CD4-positive, alpha-beta T cell (primary cell): ENCODE measurements at regions not wholly inside any gene's neighbourhood (a gene's known extent, or its start where the extent isn't known, plus 50 kb on each side); places are given as distances from the start of the nearest gene placed in this dataset.

ENCODE experiments used
- ATAC-seq: fragments of 200-7000 bp; cut with Tn5 transposase; one replicate; pipeline ENCODE4 v1.10.0; 2022; ENCODE audit warnings: mild to moderate bottlenecking; ENCODE audit not compliant: poor library complexity
- CTCF ChIA-PET: fragments of 350-600 bp; sonication (Branson Sonifier 250); formaldehyde crosslinking; loops from one replicate; lab custom pipeline; 2021; ENCODE audit warnings: antibody characterized with exemption, inconsistent platforms; lab: Charles Lee
- POLR2A ChIA-PET: fragments of 350-600 bp; sonication (Branson Sonifier 250); formaldehyde crosslinking; loops from one replicate; lab custom pipeline; 2021; ENCODE audit warnings: antibody characterized with exemption, inconsistent platforms; lab: Charles Lee
- DNase-seq, 14 experiments: peaks; one replicate each; pipeline ENCODE4 v3.0.0-alpha.2; 2013 to 2020; ENCODE audit warnings: mixed read lengths in 2 of 14
- H3K27ac ChIP-seq, 2 donors: one replicate each; pipeline versions ENCODE4 v1.5.1 to v1.7.0; 2013; ENCODE audit warnings: low read length in 2 of 2, low read depth in 1 of 2, mild to moderate bottlenecking in 1 of 2
- H3K27me3 ChIP-seq, 2 experiments: 1 replicate in 1 of 2; 2 replicates in 1 of 2; pipeline versions ENCODE4 v1.6.1 to v1.7.0; 2013; ENCODE audit warnings: low read length in 2 of 2, control low read depth in 1 of 2, mild to moderate bottlenecking in 1 of 2, moderate library complexity in 1 of 2; ENCODE audit not compliant: insufficient read depth in 2 of 2, control insufficient read depth in 1 of 2
- H3K36me3 ChIP-seq: one replicate; pipeline ENCODE4 v1.6.1; 2013; ENCODE audit warnings: low read length, control low read depth; ENCODE audit not compliant: insufficient read depth
- H3K4me1 ChIP-seq: one replicate; pipeline ENCODE4 v1.6.1; 2013; ENCODE audit warnings: low read length, control low read depth; ENCODE audit not compliant: insufficient read depth
- H3K4me3 ChIP-seq: one replicate; pipeline ENCODE4 v1.5.1; 2013; ENCODE audit warnings: mild to moderate bottlenecking, low read length, moderate library complexity
- H3K9me3 ChIP-seq, 2 experiments: 1 replicate in 1 of 2; 2 replicates in 1 of 2; pipeline versions ENCODE4 v1.6.1 to v1.7.0; 2013; ENCODE audit warnings: low read length in 2 of 2, mild to moderate bottlenecking in 2 of 2, control low read depth in 1 of 2, moderate library complexity in 1 of 2; ENCODE audit not compliant: control insufficient read depth in 1 of 2, insufficient read depth in 1 of 2
- H3K27ac Mint-ChIP-seq: one replicate; pipeline ENCODE4 v1.8.0; 2020; ENCODE audit warnings: mixed read lengths
- H3K27me3 Mint-ChIP-seq: one replicate; pipeline ENCODE4 v1.8.0; 2021; ENCODE audit warnings: mixed read lengths
- H3K36me3 Mint-ChIP-seq: one replicate; pipeline ENCODE4 v1.8.0; 2021; ENCODE audit warnings: low read depth, mixed read lengths
- H3K4me1 Mint-ChIP-seq: one replicate; pipeline ENCODE4 v1.8.0; 2021; ENCODE audit warnings: low read depth, mixed read lengths
- H3K4me3 Mint-ChIP-seq: one replicate; pipeline ENCODE4 v1.8.0; 2020; ENCODE audit warnings: mild to moderate bottlenecking, mixed read lengths
- H3K9me3 Mint-ChIP-seq: one replicate; pipeline ENCODE4 v1.8.0; 2020; ENCODE audit warnings: mixed read lengths
- intact Hi-C, 2 experiments: fragments of 100-400 bp; cut with DNase I in 1 of 2; cut with micrococcal nuclease in 1 of 2; formaldehyde crosslinking; loops; one replicate each; pipeline versions ENCODE4 v1.15.1 to v1.9.0; 2023 to 2025; cut with DNase I, micrococcal nuclease
- TF ChIP-seq, protein P1 (sequence below): fragments of 200-600 bp; IDR thresholded peaks from one replicate; pipeline ENCODE4 v1.8.0; 2022; ENCODE audit warnings: antibody characterized with exemption, mild to moderate bottlenecking

DNA sequence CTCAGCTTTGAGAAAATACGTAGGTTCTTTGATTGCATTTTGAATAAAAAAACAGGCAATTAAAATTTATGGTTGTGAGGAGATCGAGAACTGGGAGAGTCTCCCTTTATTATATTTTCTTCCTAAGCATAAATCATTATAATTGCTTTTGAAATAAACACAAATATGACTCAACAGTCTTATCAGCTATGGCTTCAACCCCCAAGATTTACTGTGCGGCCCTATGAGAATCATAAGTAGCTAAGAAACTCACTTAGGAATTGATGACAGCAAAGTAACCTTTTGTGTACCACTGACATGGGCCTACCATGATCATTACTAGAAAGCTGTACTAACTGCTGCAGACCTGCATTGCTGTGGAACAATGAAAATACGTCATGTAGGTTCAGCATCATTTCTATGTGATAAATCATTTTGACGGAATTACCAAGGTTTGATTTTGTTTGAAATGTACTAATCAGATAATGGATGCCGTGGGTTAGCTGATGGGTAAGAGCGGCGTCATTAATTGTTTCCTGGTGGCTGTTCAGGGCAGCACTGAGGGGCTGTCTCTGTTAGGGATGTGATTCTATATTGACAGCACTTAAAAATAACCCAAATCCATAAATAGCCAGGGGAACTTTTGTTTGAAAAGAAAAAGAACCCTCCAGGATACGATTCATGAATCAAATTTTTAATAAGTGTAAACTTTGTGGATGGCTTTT lies 51.5 kb upstream of the GPRIN3 start:
- intact Hi-C loops: no loop called here
- no peaks in the 10 kb centered on the region for H3K36me3 ChIP-seq
- H3K9me3 ChIP-seq: no peaks in the 10 kb centered on the region
- DNase-seq (no peak), ATAC-seq (no peak)
- CTCF ChIA-PET: interaction anchor here (1.8 kb wide), 1 partner anchor 100 kb away, joined by 6 read pairs; no protein-coding TSS in a partner anchor
- H3K27ac ChIP-seq: no peak overlapping the region
- H3K4me3 Mint-ChIP-seq: no peak overlapping the region
- no peaks in the 10 kb centered on the region for H3K36me3 Mint-ChIP-seq
- H3K9me3 Mint-ChIP-seq: no peaks in the 10 kb centered on the region
- no peaks in the 10 kb centered on the region for H3K4me1 ChIP-seq
- POLR2A ChIA-PET: interaction anchor here (1.0 kb wide), 1 partner anchor 42 kb away, joined by 3 read pairs; no protein-coding TSS in a partner anchor
- H3K27me3 Mint-ChIP-seq: no peaks in the 10 kb centered on the region
- H3K4me3 ChIP-seq: no peak overlapping the region
- no peaks in the 10 kb centered on the region for H3K27me3 ChIP-seq
- no peak overlapping the region for H3K27ac Mint-ChIP-seq
- TF ChIP-seq, protein P1, sequence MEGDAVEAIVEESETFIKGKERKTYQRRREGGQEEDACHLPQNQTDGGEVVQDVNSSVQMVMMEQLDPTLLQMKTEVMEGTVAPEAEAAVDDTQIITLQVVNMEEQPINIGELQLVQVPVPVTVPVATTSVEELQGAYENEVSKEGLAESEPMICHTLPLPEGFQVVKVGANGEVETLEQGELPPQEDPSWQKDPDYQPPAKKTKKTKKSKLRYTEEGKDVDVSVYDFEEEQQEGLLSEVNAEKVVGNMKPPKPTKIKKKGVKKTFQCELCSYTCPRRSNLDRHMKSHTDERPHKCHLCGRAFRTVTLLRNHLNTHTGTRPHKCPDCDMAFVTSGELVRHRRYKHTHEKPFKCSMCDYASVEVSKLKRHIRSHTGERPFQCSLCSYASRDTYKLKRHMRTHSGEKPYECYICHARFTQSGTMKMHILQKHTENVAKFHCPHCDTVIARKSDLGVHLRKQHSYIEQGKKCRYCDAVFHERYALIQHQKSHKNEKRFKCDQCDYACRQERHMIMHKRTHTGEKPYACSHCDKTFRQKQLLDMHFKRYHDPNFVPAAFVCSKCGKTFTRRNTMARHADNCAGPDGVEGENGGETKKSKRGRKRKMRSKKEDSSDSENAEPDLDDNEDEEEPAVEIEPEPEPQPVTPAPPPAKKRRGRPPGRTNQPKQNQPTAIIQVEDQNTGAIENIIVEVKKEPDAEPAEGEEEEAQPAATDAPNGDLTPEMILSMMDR: no peak
- no peaks in the 10 kb centered on the region for H3K4me1 Mint-ChIP-seq

DNA sequence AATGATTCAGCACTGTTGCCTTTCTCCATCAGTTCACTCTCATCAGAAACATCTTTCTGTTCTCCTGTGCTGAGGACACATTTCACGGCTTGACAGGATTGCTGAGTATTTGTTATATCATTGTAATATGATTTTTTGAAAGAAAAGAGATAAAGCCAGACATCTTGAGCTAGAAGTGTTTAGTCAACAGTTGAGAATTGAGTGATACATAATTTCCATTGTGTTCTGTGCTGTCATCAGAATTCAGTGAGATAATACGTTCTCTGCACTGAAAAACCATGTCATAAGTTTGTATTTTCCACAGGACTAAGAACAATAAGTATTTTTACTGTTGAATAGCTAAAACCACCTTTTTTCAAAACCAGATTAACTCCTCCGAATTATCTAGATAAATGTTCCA lies 50.2 kb upstream of the GPRIN3 start:
- H3K27me3 Mint-ChIP-seq: no peaks in the 10 kb centered on the region
- ChIA-PET POLR2A (no interaction called here), CTCF (interaction anchor here (0.8 to 1.4 kb wide), 3 partner anchors 9 to 78 kb away, joined by 3 to 4 read pairs (median 3); no protein-coding TSS in a partner anchor)
- H3K4me3 ChIP-seq: no peak overlapping the region
- intact Hi-C loops: no loop called here
- DNase-seq (no peak), ATAC-seq (no peak)
- no peak overlapping the region for H3K27ac ChIP-seq
- H3K4me3 Mint-ChIP-seq: no peak overlapping the region
- H3K36me3 Mint-ChIP-seq: no peaks in the 10 kb centered on the region
- TF ChIP-seq, protein P1: no peak
- no peaks in the 10 kb centered on the region for H3K27me3 ChIP-seq
- no peaks in the 10 kb centered on the region for H3K36me3 ChIP-seq
- no peaks in the 10 kb centered on the region for H3K4me1 ChIP-seq
- no peak overlapping the region for H3K27ac Mint-ChIP-seq
- no peaks in the 10 kb centered on the region for H3K9me3 Mint-ChIP-seq
- no peaks in the 10 kb centered on the region for H3K4me1 Mint-ChIP-seq
- H3K9me3 ChIP-seq: no peaks in the 10 kb centered on the region
